Tibial artery (tissue), 4 donors: ENCODE measurements at regions not wholly inside any gene's neighbourhood (a gene's known extent, or its start where the extent isn't known, plus 50 kb on each side); places are given as distances from the start of the nearest gene placed in this dataset.
A peak's percentile ranks its signal among the peaks of the same experiment; 100 is the strongest.

Experiments
- DNase-seq, 2 donors: peaks; one replicate each; pipeline ENCODE4 v3.0.0-alpha.2; 2019
- H3K27ac ChIP-seq, 2 donors: fragments of 200-600 bp; sonication (generic) in 1 of 2; 1 replicate in 1 of 2; 2 replicates in 1 of 2; pipeline ENCODE4 v1.5.1; 2018 to 2019; ENCODE audit warnings: mild to moderate bottlenecking in 1 of 2
- H3K27me3 ChIP-seq, 2 donors: fragments of 200-600 bp; sonication (generic) in 1 of 2; one replicate each; pipeline versions ENCODE4 v1.5.1 to v1.6.0; 2016 to 2019
- H3K36me3 ChIP-seq, 3 donors: fragments of 200-600 bp; sonication (generic) in 2 of 3; one replicate each; pipeline ENCODE4 v1.5.1; 2016 to 2019; ENCODE audit warnings: mild to moderate bottlenecking in 2 of 3
- H3K4me1 ChIP-seq, 4 donors: fragments of 200-600 bp; sonication (generic) in 2 of 4; 1 replicate in 3 of 4; 2 replicates in 1 of 4; pipeline ENCODE4 v1.5.1; 2016 to 2019
- H3K4me3 ChIP-seq, 2 donors: fragments of 200-600 bp; sonication (generic) in 1 of 2; 1 replicate in 1 of 2; 2 replicates in 1 of 2; pipeline ENCODE4 v1.5.1; 2018 to 2019; ENCODE audit warnings: mild to moderate bottlenecking in 2 of 2
- H3K9me3 ChIP-seq, 3 donors: fragments of 200-600 bp; sonication (generic) in 1 of 3; one replicate each; pipeline ENCODE4 v1.5.1; 2016 to 2019
- CTCF ChIP-seq, 2 experiments: fragments of 200-600 bp in 1 of 2; fragments of 450-650 bp in 1 of 2; IDR thresholded peaks; one replicate each; pipeline ENCODE4 v1.5.1; 2017 to 2019; ENCODE audit warnings: antibody characterized with exemption in 2 of 2, mild to moderate bottlenecking in 1 of 2, moderate library complexity in 1 of 2
- intact Hi-C: fragments of 100-400 bp; cut with DNase I; formaldehyde crosslinking; loops from one replicate; pipeline ENCODE4 v1.15.0; 2023; ENCODE audit warnings: low total_unique reads

GRCh38 chr3:102668247-102668646 lies 233.4 kb downstream of the ZPLD1 start:
- DNase-seq = no peak
- intact Hi-C loops = no loop called here
- no peak for TF ChIP-seq CTCF (IDR thresholded peaks at IDR 0.05)
- Histone ChIP-seq H3K4me1 (no peaks in the 10 kb centered on the region), H3K36me3 (no peaks in the 10 kb centered on the region), H3K27me3 (no peaks in the 10 kb centered on the region), H3K4me3 (no peak overlapping the region), H3K9me3 (no peaks in the 10 kb centered on the region), H3K27ac (no peak overlapping the region)

- intact Hi-C loops = no loop called here
- Histone ChIP-seq H3K4me3 (no peak overlapping the region), H3K36me3 (no peaks in the 10 kb centered on the region), H3K4me1 (no peaks in the 10 kb centered on the region), H3K9me3 (no peaks in the 10 kb centered on the region), H3K27me3 (no peaks in the 10 kb centered on the region), H3K27ac (no peak overlapping the region)
- DNase-seq = no peak
- no peak for TF ChIP-seq CTCF (IDR thresholded peaks at IDR 0.05)
These were observed 236.2 kb downstream of the ZPLD1 start for GRCh38 chr3:102670986-102671385.

DNA sequence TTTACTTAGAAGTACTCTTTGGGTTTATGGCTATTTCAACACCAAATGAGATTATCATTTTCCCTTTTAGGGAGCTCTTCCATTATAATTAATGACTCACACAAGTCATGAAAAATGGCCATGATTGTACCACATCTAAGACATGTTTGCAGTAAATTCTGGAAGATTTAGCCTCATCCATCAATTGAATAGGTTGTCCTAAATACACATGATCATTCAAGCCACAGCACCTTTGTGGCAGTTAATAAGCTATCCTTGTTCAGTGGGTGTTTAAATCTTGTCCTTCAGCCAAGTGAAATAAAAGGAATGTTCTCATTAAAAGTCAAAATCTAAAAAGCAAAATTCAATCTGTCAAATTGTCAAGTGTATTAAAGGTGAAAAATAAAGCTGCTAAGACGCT lies 237.5 kb downstream of the ZPLD1 start:
- no peak for DNase-seq
- no peak for TF ChIP-seq CTCF (IDR thresholded peaks at IDR 0.05)
- Histone ChIP-seq H3K36me3 (no peaks in the 10 kb centered on the region), H3K4me3 (no peak overlapping the region), H3K27me3 (no peaks in the 10 kb centered on the region), H3K4me1 (no peaks in the 10 kb centered on the region), H3K27ac (no peak overlapping the region), H3K9me3 (no peaks in the 10 kb centered on the region)
- intact Hi-C loops = no loop called here

DNA sequence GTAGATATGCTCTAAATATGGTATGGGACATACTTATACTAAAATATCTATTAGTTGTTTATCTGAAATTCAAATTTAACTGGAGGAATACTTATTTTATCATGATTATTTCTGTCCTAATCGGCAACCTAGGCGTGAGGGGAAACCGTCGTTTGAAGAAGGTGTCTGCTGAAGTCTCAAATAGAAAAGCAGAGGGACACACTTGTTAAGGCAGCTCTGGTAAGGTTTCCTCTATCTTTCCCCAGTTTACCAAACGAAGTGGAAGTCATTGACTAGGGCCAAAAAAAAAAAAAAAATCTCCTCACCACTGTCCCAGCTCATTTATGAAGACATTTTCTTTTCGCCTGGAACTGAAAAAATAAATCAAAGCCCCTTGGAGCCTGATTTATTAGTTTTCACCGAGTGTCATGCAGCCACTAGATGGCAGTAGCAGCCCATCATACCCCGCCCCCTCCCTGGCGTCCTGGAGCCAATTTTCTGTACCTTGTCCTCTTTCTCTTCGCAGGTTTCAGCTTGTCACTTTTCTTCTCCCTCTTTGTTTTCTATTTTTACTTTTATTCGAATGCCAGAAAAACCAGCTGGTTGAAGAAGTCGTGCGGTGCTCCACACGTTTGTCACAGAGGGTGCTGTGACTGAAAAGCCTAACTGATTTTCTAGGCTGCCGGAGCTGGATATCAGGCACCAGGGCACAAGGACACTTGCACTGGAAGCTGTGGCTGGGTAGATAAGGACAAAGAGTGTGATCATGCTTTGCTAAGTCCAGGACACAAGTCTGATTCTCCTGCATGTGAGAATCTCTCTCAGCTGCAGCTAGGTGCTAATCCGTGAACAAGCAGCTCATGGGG lies 238.7 kb downstream of the ZPLD1 start:
- no peaks in the 10 kb centered on the region for H3K9me3 ChIP-seq
- intact Hi-C loops = no loop called here
- peak; percentile 49 to 62 for TF ChIP-seq CTCF (IDR thresholded peaks at IDR 0.05)
- no peak overlapping the region for H3K4me3 ChIP-seq
- H3K4me1 ChIP-seq = no peaks in the 10 kb centered on the region
- no peaks in the 10 kb centered on the region for H3K27me3 ChIP-seq
- H3K27ac ChIP-seq = no peak overlapping the region
- H3K36me3 ChIP-seq = no peaks in the 10 kb centered on the region
- DNase-seq = peak in 1 of 2 donors; percentile 31

DNA sequence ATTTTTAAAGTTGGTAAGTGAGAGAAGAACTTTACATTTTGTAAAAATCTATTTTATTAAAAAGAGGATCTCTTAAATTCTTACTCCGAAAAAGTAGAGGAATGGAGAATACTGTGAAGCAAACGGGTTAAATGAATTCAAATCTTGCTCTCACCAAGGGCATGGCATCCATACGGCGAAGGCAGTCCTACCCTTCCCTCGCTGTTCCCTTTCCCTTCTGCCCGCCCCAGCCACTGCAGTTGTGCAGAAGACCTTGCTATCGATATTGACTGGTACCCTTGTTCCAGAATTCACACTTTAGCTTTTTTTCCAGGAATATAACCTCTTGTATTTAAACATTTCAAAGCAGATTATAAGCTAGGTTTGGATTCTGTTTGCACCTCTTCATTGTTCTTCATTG lies 239.5 kb downstream of the ZPLD1 start:
- intact Hi-C loops = no loop called here
- H3K4me1 ChIP-seq = no peaks in the 10 kb centered on the region

More for the DNA sequence above, 239.5 kb downstream of the ZPLD1 start:
- no peak for DNase-seq
- Histone ChIP-seq H3K36me3 (no peaks in the 10 kb centered on the region), H3K4me3 (no peak overlapping the region), H3K27ac (no peak overlapping the region), H3K27me3 (no peaks in the 10 kb centered on the region), H3K9me3 (no peaks in the 10 kb centered on the region)
- TF ChIP-seq CTCF (IDR thresholded peaks at IDR 0.05) = no peak
